Upper lobe of left lung (tissue), 6 donors: ENCODE measurements at regions not wholly inside any gene's neighbourhood (a gene's known extent, or its start where the extent isn't known, plus 50 kb on each side); places are given as distances from the start of the nearest gene placed in this dataset.

Source experiments
- ATAC-seq, 2 donors: fragments of 200-7000 bp; cut with Tn5 transposase; one replicate each; pipeline ENCODE4 v1.9.1; 2022; ENCODE audit warnings: mild to moderate bottlenecking in 2 of 2, moderate library complexity in 2 of 2; ENCODE audit not compliant: low FRiP score in 2 of 2
- DNase-seq, 2 donors: peaks; one replicate each; pipeline ENCODE4 v3.0.0-alpha.2; 2019 to 2020
- H3K27ac ChIP-seq, 4 donors: fragments of 200-600 bp; sonication (generic); one replicate each; pipeline ENCODE4 v1.5.1; 2016 to 2019
- H3K27me3 ChIP-seq, 4 donors: fragments of 200-600 bp; sonication (generic); one replicate each; pipeline ENCODE4 v1.5.1; 2017 to 2019
- H3K36me3 ChIP-seq, 4 donors: fragments of 200-600 bp; sonication (generic); one replicate each; pipeline ENCODE4 v1.5.1; 2016 to 2019
- H3K4me1 ChIP-seq, 4 donors: fragments of 200-600 bp; sonication (generic); one replicate each; pipeline ENCODE4 v1.5.1; 2018 to 2019
- H3K4me3 ChIP-seq, 4 donors: fragments of 200-600 bp; sonication (generic); one replicate each; pipeline ENCODE4 v1.5.1; 2017 to 2019; ENCODE audit warnings: mild to moderate bottlenecking in 2 of 4, moderate library complexity in 1 of 4
- H3K9me3 ChIP-seq, 4 donors: fragments of 200-600 bp; sonication (generic); one replicate each; pipeline ENCODE4 v1.5.1; 2018 to 2019
- CTCF ChIP-seq, 6 experiments: fragments of 450-650 bp in 4 of 6; fragments of 200-600 bp in 2 of 6; sonication (generic) in 2 of 6; IDR thresholded peaks; one replicate each; pipeline ENCODE4 v1.5.1; 2016 to 2019; ENCODE audit warnings: antibody characterized with exemption in 6 of 6
- EP300 ChIP-seq, 4 donors: sonication (generic); formaldehyde crosslinking; IDR thresholded peaks; one replicate each; pipeline ENCODE4 v1.5.1; 2017; ENCODE audit warnings: antibody characterized with exemption in 4 of 4, control low read depth in 2 of 4
- POLR2A ChIP-seq, 4 donors: fragments of 450-650 bp; IDR thresholded peaks; one replicate each; pipeline ENCODE4 v1.5.1; 2016 to 2017; ENCODE audit warnings: antibody characterized with exemption in 4 of 4, mild to moderate bottlenecking in 2 of 4
- POLR2AphosphoS5 ChIP-seq, 2 donors: sonication (generic); formaldehyde crosslinking; IDR thresholded peaks; one replicate each; pipeline ENCODE4 v1.5.1; 2017; ENCODE audit warnings: antibody characterized with exemption in 2 of 2
- WGBS, 2 donors: methylation state at CpG; one replicate each; pipeline ENCODE4 v1.1.5; 2017 to 2018; 5-methylcytosine and 5-hydroxymethylcytosine counted together
- donor health status: DM: no; HTN: no; CAD: no; lungs with moderate emphysema.
- donor health status: DM: no; HTN: yes; CAD: no; lungs with severe emphysema.

GRCh38 chr6:95094751-95095663 lies 482.3 kb upstream of the MANEA start:
- WGBS, 2 donors, result 53% methylated on average over 6 of the region's 6 CpGs
- Histone ChIP-seq H3K27ac (no peak overlapping the region), H3K9me3 (no peaks in the 10 kb centered on the region), H3K4me3 (no peak overlapping the region), H3K36me3 (no peaks in the 10 kb centered on the region), H3K4me1 (no peaks in the 10 kb centered on the region), H3K27me3 (no peaks in the 10 kb centered on the region)
- ATAC-seq, result no peak
- no peak for TF ChIP-seq POLR2AphosphoS5 (IDR thresholded peaks at IDR 0.05)
- TF ChIP-seq EP300 (IDR thresholded peaks at IDR 0.05), result no peak
- TF ChIP-seq CTCF (IDR thresholded peaks at IDR 0.05), result no peak
- TF ChIP-seq POLR2A (IDR thresholded peaks at IDR 0.05), result no peak
- DNase-seq, result no peak

DNA sequence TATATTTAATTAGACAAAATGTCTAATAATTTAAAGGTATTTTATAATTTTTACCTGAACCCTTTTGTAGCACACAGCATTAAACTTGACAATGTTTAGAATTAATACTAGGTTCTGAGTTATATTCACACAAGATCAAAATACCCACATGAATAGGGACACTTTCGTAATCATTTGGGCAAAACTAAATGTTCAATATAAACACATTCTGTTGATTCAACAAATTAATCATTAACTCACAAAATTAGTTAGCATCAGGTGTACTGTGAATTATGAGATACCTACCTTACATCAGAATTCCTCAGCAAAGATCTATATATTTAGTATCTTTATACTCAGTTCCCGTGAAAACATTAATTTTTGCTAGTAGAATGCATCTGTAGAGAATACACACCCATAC lies 481.5 kb upstream of the MANEA start:
- no peaks in the 10 kb centered on the region for H3K36me3 ChIP-seq
- DNase-seq (no peak), ATAC-seq (no peak)
- no peaks in the 10 kb centered on the region for H3K27me3 ChIP-seq
- H3K4me1 ChIP-seq, result no peaks in the 10 kb centered on the region
- WGBS, 2 donors, result 82 to 91% methylated on average over 2 of the region's 2 CpGs
- H3K27ac ChIP-seq, result no peak overlapping the region
- TF ChIP-seq POLR2A (IDR thresholded peaks at IDR 0.05), result no peak
- TF ChIP-seq EP300 (IDR thresholded peaks at IDR 0.05), result no peak
- no peak for TF ChIP-seq POLR2AphosphoS5 (IDR thresholded peaks at IDR 0.05)
- TF ChIP-seq CTCF (IDR thresholded peaks at IDR 0.05), result no peak
- no peaks in the 10 kb centered on the region for H3K9me3 ChIP-seq
- no peak overlapping the region for H3K4me3 ChIP-seq

DNA sequence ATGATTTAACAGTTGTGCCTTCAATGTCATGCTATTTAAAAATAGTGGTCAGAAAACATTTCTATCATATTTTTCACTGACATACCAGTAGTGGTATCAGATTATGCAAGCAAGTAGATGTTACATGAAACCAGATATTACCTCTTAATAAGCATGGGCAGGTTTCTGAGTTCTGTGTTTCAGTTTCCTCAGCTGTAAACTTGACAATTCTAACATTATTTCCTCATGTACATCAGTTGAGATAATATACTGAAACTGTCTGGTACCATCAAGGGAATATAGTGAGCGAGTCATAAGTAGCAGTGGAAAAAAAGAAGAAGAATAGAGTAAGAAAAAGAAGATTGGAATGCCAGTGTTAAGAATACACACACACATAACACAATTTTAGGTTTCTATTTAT lies 477.9 kb upstream of the MANEA start:
- no peaks in the 10 kb centered on the region for H3K9me3 ChIP-seq
- no peak for TF ChIP-seq EP300 (IDR thresholded peaks at IDR 0.05)
- no peak for TF ChIP-seq POLR2AphosphoS5 (IDR thresholded peaks at IDR 0.05)
- no peak for TF ChIP-seq POLR2A (IDR thresholded peaks at IDR 0.05)
- TF ChIP-seq CTCF (IDR thresholded peaks at IDR 0.05), result no peak
- no peaks in the 10 kb centered on the region for H3K4me1 ChIP-seq
- no peak overlapping the region for H3K27ac ChIP-seq
- H3K36me3 ChIP-seq, result no peaks in the 10 kb centered on the region
- no peaks in the 10 kb centered on the region for H3K27me3 ChIP-seq
- DNase-seq (no peak), ATAC-seq (no peak)
- WGBS, 2 donors, result 86 to 87% methylated on average over 1 of the region's 1 CpG
- no peak overlapping the region for H3K4me3 ChIP-seq

GRCh38 chr6:95109212-95109611 lies 468.1 kb upstream of the MANEA start:
- DNase-seq, result no peak
- H3K27ac ChIP-seq, result no peak overlapping the region
- 58 to 75% methylated on average over 1 of the region's 1 CpG for WGBS, 2 donors
- no peaks in the 10 kb centered on the region for H3K36me3 ChIP-seq
- no peak overlapping the region for H3K4me3 ChIP-seq
- H3K4me1 ChIP-seq, result no peaks in the 10 kb centered on the region
- no peaks in the 10 kb centered on the region for H3K27me3 ChIP-seq
- ATAC-seq, result no peak
- no peaks in the 10 kb centered on the region for H3K9me3 ChIP-seq
- TF ChIP-seq POLR2AphosphoS5 (IDR thresholded peaks at IDR 0.05) (no peak), EP300 (IDR thresholded peaks at IDR 0.05) (no peak), CTCF (IDR thresholded peaks at IDR 0.05) (no peak), POLR2A (IDR thresholded peaks at IDR 0.05) (no peak)

GRCh38 chr6:95110767-95111166 lies 466.6 kb upstream of the MANEA start:
- WGBS, 2 donors, result 33 to 48% methylated on average over 1 of the region's 1 CpG
- no peak for TF ChIP-seq POLR2A (IDR thresholded peaks at IDR 0.05)
- no peak for DNase-seq

More at GRCh38 chr6:95110767-95111166, 466.6 kb upstream of the MANEA start:
- H3K36me3 ChIP-seq, result no peaks in the 10 kb centered on the region
- no peak overlapping the region for H3K4me3 ChIP-seq
- H3K27me3 ChIP-seq, result no peaks in the 10 kb centered on the region
- no peaks in the 10 kb centered on the region for H3K9me3 ChIP-seq
- no peak for ATAC-seq
- no peaks in the 10 kb centered on the region for H3K4me1 ChIP-seq
- no peak overlapping the region for H3K27ac ChIP-seq
